ENCODE measurements at regions not wholly inside any gene's neighbourhood (a gene's known extent, or its start where the extent isn't known, plus 50 kb on each side); places are given as distances from the start of the nearest gene placed in this dataset.

DNA sequence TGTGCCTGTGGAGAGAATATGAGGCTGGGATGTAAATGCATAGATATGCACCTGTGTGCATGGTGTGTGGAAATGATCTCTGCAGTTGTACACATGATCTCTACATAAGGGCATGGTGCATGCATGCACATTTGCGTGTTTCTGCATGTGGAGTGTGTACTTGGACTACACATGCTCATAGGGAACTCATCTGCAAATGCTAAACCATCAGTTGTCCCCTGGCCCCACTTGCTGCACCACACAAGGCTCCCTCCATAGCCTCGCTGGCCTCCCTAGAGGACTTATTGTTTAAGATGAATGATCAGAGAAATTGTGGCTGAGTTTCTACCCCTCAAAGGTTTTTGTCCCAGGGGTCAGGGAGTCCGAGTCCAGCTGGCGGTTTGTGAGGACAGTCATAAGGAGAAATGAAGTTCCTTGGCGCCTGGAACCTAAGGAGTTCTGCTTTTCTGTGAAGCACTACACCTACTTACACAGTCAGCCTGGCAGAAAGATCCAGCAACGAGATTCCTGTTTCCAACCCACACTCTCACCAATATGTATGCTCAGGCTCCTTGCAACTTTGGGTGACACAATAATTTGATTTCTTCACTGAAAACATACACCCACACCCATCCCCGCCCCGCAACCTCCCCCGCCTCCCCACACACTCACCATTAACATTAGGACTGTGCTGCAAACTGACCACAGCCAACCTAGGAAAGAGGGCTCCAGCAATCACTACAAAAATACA lies 79.9 kb upstream of the CPEB4 start:
- no peak for DNase-seq

GRCh38 chr5:173809014-173809413 lies 79.1 kb upstream of the CPEB4 start:
- DNase-seq: no peak

DNA sequence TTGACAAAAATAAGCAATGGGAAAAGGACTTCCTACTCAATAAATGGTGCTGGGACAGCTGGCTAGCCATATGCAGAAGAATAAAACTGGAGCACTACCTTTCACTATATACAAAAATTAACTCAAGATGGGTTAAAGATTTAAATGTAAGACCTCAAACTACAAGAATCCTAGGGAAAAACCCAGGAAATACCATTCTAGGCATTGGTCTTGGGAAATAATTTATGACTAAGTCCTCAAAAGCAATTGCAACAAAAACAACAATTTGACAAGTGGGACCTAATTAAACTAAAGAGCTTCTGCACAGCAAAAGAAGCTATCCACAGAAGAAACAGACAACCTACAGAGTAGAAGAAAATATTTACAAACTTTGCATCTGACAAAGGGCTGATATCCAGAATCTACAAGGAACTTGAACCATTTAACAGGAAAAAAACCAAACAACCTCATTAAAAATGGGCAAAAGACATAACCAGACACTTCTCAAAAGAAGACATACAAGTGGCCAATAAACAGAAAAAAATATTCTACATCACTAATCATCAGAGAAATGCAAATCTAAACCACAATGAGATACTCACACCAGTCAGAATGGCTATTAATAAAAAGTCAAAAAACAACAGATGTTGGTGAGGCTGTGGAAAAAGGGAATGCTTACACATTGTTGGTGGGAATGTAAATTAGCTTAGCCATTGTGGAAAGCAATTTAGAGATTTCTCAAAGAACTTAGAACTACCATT lies 75.2 kb upstream of the CPEB4 start:
- no peak for DNase-seq

GRCh38 chr5:173814053-173814452 lies 74.1 kb upstream of the CPEB4 start:
- DNase-seq: no peak

GRCh38 chr5:173815571-173815970 lies 72.6 kb upstream of the CPEB4 start:
- no peak for DNase-seq

GRCh38 chr5:173816728-173817127 lies 71.4 kb upstream of the CPEB4 start:
- DNase-seq: no peak

DNA sequence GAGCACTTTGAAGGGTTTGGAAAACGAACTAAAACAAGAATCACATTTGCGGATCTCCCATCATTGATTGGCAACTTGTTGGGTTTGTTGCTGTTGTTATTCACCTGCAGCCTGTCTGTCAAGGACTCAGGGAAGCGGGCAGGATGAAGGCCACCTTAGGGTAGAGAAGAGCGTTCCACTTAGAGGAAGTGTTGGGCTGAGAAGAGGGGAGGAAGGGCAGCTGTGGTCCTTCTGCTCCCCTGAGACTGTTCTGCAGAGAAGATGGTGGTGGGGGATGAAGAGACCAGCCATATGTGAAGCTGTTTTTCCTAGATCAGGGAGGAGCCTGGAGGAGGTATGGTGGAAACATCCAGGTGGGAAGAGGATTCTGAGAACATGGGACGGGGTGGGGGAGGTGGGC lies 70.6 kb upstream of the CPEB4 start:
- DNase-seq: no peak

GRCh38 chr5:173819521-173819920 lies 68.6 kb upstream of the CPEB4 start:
- DNase-seq: no peak

DNA sequence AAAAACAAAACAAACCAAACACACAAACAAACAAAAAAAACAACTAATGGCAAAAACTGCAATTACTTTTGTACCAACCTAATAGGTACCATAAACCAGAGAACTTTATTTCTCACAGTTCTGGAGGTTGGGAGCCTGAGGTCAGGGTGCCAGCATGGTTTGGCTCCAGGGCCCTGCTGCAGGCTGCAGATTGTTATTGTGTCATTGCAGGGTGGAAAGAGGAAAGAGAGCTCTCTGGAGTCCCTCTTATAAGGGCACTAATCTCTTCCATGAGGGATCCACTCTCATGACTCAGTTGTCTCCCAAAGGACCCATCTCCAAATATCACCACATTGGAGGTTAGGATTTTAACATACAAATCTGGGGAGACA lies 64.9 kb upstream of the CPEB4 start:
- DNase-seq: no peak

DNA sequence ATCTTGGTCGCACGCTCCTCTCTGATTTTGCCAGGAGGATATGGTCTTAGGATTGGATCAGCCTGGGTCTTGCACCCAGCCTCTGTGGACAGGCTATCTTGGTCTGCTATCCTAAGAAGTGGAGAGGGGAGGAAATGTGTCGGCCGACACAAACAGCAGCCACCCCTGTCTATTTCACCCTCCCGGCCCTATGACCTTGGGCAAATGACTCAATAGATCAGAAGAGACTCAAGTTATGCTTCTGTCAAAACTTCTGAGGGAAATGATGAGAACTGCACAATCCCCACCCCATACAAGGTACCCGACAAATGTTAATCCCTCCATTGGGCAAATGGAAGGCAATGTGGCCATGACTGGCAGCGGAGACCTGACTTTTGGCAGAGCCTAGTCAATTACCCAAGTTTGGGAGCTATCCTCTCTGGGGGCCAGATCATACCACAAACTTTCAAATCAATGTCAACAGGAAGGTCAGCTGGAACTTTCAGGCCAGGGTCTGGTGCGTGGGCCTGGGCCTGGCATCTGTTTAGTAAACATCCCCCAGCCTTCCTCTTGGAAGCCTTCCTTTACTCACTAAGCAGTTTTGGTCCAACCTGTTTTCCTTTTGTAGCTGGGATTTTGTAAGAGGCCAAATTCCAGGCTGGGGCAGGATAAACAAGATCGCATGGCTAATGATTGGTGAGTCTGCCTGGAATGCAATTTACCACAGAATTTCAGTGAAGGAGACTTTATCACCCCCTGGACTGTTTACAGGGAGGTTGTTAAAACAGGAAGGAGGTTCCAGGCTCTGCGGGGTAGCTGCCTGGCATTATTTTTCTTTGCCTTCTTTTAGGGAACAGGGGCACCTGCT lies 64.2 kb upstream of the CPEB4 start:
- DNase-seq: no peak

DNA sequence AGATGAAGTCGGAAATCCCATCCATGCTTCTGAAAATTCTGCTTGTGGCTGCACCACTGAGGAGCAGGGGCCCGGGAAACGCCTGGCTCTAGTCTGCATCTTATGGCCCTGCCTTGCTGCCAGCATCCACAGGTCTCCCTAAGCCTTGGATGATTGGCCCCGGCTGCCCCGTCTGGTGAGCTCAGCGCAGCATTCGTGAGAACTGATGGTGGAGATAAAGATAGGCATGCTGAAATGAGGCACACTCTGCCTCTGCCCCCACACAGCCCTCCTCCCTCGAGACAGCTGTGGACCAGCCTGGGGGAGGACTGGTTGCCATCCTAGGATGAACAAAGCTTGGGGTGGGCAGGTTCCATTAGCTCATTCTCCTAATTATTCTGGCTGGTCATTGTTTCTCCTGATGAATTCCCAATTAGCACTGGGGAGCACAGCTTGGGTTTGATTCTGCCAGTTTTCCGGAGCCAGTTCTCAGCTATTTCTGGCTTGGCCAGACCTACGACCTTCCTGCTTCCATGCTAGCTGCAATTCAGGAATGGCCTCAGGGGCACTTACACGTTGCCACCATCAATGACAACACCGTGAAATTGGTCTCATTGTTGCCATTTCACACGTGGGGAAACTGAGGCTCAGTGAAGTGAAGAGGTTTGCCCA lies 62.8 kb upstream of the CPEB4 start:
- no peak for DNase-seq

GRCh38 chr5:173826086-173826427 lies 62.1 kb upstream of the CPEB4 start:
- DNase-seq: no peak

- DNase-seq: no peak
Measured at GRCh38 chr5:173826428-173827350, 61.5 kb upstream of the CPEB4 start.

GRCh38 chr5:173828952-173829351 lies 59.2 kb upstream of the CPEB4 start:
- DNase-seq: no peak

DNA sequence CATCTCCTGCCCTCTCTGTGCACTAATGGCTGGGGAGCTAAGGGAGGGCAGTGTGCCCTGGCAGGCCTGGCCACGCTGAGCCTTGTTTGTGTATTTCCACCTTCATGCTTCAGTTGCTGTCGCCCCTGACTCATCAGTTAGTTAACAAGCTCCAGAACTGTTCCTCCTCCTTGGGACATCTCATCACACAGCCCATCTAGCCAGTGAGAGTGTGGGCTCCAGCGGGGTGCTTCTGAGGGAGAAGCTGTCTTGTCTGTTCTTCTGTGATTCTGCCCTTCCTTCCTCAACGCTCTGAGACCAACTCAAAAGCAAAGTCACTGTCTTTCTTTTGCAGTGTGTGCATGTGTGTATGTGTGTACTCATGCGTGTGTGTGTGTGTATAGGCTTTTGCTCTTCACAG lies 58.3 kb upstream of the CPEB4 start:
- no peak for DNase-seq

- no peak for DNase-seq
Measured at GRCh38 chr5:173830421-173830820, 57.7 kb upstream of the CPEB4 start.

GRCh38 chr5:173831196-173831914 lies 56.8 kb upstream of the CPEB4 start:
- no peak for DNase-seq

GRCh38 chr5:173832386-173832785 lies 55.8 kb upstream of the CPEB4 start:
- no peak for DNase-seq

DNA sequence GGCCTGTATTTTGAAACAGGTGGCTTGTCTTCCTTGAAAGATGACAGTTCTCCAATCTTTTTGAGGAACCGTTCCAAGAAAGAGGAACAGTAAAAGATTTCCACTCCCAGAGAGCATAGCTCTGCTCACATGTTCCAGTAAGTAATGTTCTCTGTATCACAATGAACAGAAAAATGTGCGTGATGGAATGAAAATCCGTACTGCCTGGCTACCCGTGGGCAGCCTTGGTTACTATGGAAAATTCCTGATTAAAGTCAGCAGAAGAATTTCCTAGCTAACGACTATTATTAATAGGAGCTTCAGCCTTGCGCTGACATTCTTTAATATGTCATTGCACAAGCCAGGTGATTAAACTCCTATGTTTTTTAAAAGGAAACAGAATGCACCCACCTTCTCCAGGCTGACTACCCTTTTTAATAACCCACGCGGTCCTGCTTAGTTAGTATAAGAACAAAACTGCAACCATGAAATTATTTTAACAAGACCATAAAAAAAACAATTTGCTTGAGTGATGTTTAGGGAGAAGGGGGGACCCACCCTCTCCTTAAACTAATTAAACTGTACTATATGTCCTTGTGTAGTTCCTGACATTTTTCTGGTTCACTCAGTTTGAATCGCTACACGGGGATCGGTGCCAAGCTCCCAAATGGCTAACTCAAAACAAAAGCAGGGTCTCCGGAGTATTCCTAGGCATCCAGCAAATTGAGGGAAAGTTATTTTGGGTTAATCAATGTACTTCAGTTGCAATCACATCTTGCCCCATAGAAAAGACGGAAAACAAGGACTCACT lies 54.8 kb upstream of the CPEB4 start:
- DNase-seq: no peak

GRCh38 chr5:173834071-173834771 lies 53.9 kb upstream of the CPEB4 start:
- DNase-seq: no peak

Measured in stimulated activated CD4-positive, alpha-beta T cell treated with anti-CD3 and anti-CD28 coated beads, Interleukin-12 subunit alpha, Interleukin-12 subunit beta, amount 100 ng/mL, for 4 hours (primary cell).